Ovary (tissue), 7 donors: ENCODE measurements at regions not wholly inside any gene's neighbourhood (a gene's known extent, or its start where the extent isn't known, plus 50 kb on each side); places are given as distances from the start of the nearest gene placed in this dataset.

Source experiments
- DNase-seq, 5 donors: peaks; one replicate each; pipeline ENCODE4 v3.0.0-alpha.2; 2019 to 2020
- H3K27ac ChIP-seq, 2 donors: fragments of 200-600 bp; one replicate each; pipeline versions ENCODE4 v1.5.1 to v1.8.0; 2019 to 2022
- H3K27me3 ChIP-seq: fragments of 200-600 bp; one replicate; pipeline ENCODE4 v1.8.0; 2022
- H3K36me3 ChIP-seq: fragments of 200-600 bp; sonication (generic); one replicate; pipeline ENCODE4 v1.5.1; 2019
- H3K4me1 ChIP-seq: one replicate; pipeline ENCODE4 v1.8.1; 2013; ENCODE audit warnings: mild to moderate bottlenecking, moderate library complexity; ENCODE audit not compliant: insufficient read depth
- H3K4me3 ChIP-seq: fragments of 200-600 bp; sonication (generic); one replicate; pipeline ENCODE4 v1.5.1; 2017
- H3K9me3 ChIP-seq, 2 donors: fragments of 200-600 bp in 1 of 2; sonication (generic) in 1 of 2; one replicate each; pipeline versions ENCODE4 v1.5.1 to v1.8.1; 2013 to 2019; ENCODE audit warnings: mild to moderate bottlenecking in 1 of 2, moderate library complexity in 1 of 2
- EP300 ChIP-seq: sonication (generic); formaldehyde crosslinking; IDR thresholded peaks from one replicate; pipeline ENCODE4 v1.6.1; 2017; ENCODE audit warnings: antibody characterized with exemption
- POLR2A ChIP-seq: fragments of 450-650 bp; IDR thresholded peaks from one replicate; pipeline ENCODE4 v1.6.1; 2017; ENCODE audit warnings: antibody characterized with exemption, mild to moderate bottlenecking, moderate library complexity
- WGBS, 3 donors: extraction: QIAGEN DNeasy Blood & Tissue Kit in 1 of 3; methylation state at CpG; one replicate each; pipeline versions ENCODE4 v1.1.5 to v1.1.7; 2013 to 2017; 5-methylcytosine and 5-hydroxymethylcytosine counted together
- intact Hi-C, 4 donors: fragments of 100-400 bp; cut with DNase I; formaldehyde crosslinking; loops; one replicate each; pipeline versions ENCODE4 v1.11.0 to v1.15.1; 2022 to 2023
- TF ChIP-seq, protein P1 (sequence below), 3 donors: fragments of 450-650 bp in 2 of 3; fragments of 200-600 bp in 1 of 3; IDR thresholded peaks; one replicate each; pipeline versions ENCODE4 v1.5.1 to v1.8.0; 2016 to 2022; ENCODE audit warnings: antibody characterized with exemption in 3 of 3, mild to moderate bottlenecking in 1 of 3
- donor health status: DM: no; HTN: no; CAD: no; lungs with moderate emphysema.
- donor health status: DM: no; HTN: no; CAD: no.
- donor health status: Bipolar disorder and iron deficiency.
- donor health status: DM: no; HTN: no; CAD: no.
- donor health status: DM: yes; HTN: yes; CAD: no.

DNA sequence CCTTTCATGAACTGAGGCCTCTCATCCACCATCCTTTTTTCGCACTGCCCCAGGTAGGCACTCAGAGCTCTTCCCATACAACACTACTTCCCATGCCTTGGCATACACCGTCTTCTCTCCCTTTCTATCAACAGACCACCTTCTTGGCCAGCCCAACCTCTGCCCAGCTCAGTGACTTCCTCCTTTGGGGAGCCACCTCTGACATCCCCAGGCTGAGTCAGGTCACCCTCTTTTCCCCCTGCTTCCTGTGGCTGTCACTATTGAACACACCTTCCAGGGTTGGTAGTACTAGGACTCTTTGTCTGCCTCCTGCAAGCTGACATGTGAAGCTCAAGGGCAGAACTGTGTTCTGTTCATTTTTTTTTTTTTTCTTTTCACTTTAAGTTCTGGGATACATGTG, 283.2 kb downstream of the SETD4 start:
- H3K36me3 ChIP-seq = no peaks in the 10 kb centered on the region
- H3K9me3 ChIP-seq = no peaks in the 10 kb centered on the region
- H3K27ac ChIP-seq = no peak overlapping the region
- 95 to 99% (median 98%) methylated on average over 2 of the region's 2 CpGs for WGBS, 3 donors
- H3K4me3 ChIP-seq = no peak overlapping the region
- TF ChIP-seq POLR2A (no peak), EP300 (no peak)
- TF ChIP-seq, protein P1, sequence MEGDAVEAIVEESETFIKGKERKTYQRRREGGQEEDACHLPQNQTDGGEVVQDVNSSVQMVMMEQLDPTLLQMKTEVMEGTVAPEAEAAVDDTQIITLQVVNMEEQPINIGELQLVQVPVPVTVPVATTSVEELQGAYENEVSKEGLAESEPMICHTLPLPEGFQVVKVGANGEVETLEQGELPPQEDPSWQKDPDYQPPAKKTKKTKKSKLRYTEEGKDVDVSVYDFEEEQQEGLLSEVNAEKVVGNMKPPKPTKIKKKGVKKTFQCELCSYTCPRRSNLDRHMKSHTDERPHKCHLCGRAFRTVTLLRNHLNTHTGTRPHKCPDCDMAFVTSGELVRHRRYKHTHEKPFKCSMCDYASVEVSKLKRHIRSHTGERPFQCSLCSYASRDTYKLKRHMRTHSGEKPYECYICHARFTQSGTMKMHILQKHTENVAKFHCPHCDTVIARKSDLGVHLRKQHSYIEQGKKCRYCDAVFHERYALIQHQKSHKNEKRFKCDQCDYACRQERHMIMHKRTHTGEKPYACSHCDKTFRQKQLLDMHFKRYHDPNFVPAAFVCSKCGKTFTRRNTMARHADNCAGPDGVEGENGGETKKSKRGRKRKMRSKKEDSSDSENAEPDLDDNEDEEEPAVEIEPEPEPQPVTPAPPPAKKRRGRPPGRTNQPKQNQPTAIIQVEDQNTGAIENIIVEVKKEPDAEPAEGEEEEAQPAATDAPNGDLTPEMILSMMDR (IDR thresholded peaks at IDR 0.05) = no peak
- no peak for DNase-seq
- no peaks in the 10 kb centered on the region for H3K27me3 ChIP-seq
- intact Hi-C loops = no loop called here
- peaks cover 2% of the 10 kb centered on the region for H3K4me1 ChIP-seq

DNA sequence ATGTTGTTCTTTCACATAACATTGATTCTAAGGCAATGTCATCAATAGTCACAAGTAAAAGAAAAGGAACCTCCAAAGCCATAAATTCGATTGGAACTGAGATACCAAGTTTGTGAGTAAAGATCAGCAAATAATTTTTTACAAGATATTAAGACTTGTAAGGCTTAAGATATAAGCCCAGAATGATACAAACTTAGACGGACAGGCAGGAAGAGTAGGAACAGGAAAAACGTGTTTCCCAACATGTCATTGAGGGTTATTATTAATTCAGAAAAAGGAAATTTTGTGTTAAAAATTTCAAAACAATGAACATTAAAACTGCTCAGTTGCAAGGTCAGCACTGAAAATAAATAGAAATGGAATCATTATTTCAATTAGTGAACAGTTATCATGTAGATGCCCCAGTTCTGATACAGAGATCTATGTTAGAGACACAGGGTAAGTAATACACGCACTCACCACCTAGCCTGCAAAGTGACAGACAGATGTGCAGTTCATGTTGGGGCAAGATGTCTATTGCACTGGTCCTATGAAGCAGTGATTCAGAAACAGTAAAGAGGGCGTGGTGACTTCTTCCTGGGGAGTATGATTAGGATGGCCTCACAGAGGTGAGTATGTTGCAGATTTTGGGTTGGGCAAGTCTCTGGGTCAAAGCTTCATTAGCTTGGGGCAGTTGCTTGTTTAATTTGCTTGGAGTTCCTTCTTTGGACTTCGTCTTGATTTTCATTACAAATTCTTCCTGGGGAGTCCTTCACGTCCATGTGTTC, 284.4 kb downstream of the SETD4 start:
- WGBS, 3 donors = 63 to 77% (median 76%) methylated on average over 7 of the region's 7 CpGs
- Histone ChIP-seq H3K27ac (no peak overlapping the region), H3K27me3 (no peaks in the 10 kb centered on the region), H3K9me3 (no peaks in the 10 kb centered on the region), H3K4me3 (no peak overlapping the region), H3K4me1 (peaks cover 2% of the 10 kb centered on the region), H3K36me3 (no peaks in the 10 kb centered on the region)
- TF ChIP-seq, protein P1 (IDR thresholded peaks at IDR 0.05) = no peak
- intact Hi-C loops = no loop called here
- no peak for DNase-seq

DNA sequence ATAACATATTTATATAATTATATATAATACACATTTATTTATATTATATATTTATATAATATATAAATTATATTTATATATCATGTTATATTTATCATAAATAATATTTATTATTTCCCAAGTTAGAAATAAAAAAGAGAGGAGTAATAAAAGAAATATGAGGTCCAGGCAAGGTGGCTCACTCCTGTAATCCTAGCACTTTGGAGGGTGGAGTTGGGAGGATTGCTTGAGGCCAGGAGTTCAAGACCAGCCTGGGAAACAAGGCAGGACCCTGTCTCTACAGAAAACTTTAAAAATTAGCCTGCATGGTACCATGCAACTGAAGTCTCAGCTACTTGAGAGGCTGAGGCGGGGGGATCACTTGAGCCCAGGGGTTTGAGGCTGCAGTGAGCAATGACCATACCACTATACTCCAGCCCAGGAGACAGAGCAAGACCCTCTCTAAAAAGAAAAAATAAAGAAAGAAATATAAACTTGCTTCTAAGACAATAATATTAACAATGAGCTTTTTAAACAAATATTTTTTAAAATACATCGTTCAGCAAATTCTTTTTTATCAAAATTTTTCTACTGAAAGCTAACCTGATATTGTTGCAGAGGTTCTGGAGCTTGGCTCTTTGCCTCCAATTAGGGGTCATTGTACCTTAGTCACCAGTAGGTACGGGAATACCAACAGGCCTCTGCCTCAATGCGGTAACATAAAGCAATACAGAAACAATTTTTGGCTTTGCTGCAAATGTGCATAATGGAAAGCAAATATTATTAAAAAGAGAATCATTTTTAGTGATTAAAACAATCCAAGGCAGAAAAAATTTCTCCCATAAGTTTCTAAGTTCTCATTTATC, 290.0 kb downstream of the SETD4 start:
- intact Hi-C loops = no loop called here
- Histone ChIP-seq H3K4me1 (no peaks in the 10 kb centered on the region), H3K27me3 (no peaks in the 10 kb centered on the region), H3K4me3 (no peak overlapping the region), H3K36me3 (no peaks in the 10 kb centered on the region), H3K9me3 (no peaks in the 10 kb centered on the region), H3K27ac (no peak overlapping the region)
- 68 to 84% (median 74%) methylated on average over 4 of the region's 4 CpGs for WGBS, 3 donors
- DNase-seq = no peak
- TF ChIP-seq EP300 (no peak), POLR2A (no peak)
- TF ChIP-seq, protein P1 (IDR thresholded peaks at IDR 0.05) = no peak

DNA sequence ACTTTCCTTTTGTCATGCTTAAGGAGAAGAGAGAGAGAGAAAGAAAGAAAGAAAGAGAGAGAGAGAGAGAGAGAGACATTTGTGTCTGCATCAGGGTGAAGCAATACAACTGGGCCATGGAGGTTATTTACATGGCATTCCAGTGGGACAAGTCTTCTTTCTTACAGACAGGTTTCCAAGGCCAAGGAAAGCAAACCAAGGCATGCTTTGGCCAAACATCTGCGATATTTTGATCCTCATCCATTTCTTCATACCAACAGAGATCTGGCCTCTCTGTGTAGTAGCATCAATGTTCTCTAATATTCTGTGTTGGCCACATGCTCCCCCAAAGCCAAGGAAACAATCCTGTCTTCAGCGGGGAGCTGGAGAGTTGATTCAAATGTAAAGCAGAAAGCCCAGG, 292.1 kb downstream of the SETD4 start:
- TF ChIP-seq EP300 (no peak), POLR2A (no peak)
- TF ChIP-seq, protein P1 (IDR thresholded peaks at IDR 0.05) = no peak
- H3K4me3 ChIP-seq = no peak overlapping the region
- H3K36me3 ChIP-seq = no peaks in the 10 kb centered on the region
- 63 to 76% (median 74%) methylated on average over 2 of the region's 2 CpGs for WGBS, 3 donors
- H3K9me3 ChIP-seq = no peaks in the 10 kb centered on the region
- H3K4me1 ChIP-seq = no peaks in the 10 kb centered on the region
- DNase-seq = no peak
- intact Hi-C loops = no loop called here
- no peaks in the 10 kb centered on the region for H3K27me3 ChIP-seq
- H3K27ac ChIP-seq = no peak overlapping the region
